A673 (cell line): ENCODE measurements at regions not wholly inside any gene's neighbourhood (a gene's known extent, or its start where the extent isn't known, plus 50 kb on each side); places are given as distances from the start of the nearest gene placed in this dataset.

Experiments
- BruUV-seq: library from RNA; stranded (reverse); fragments of 400-500 nt; replicated peaks from 2 replicates; lab custom pipeline; 2021; lab: Mats Ljungman, UMichigan
- CTCF ChIA-PET: fragments of 300-600 bp; sonication (Branson Sonifier 250); formaldehyde crosslinking; loops from one replicate; lab custom pipeline; 2022; ENCODE audit warnings: antibody characterized with exemption; lab: Charles Lee
- POLR2A ChIA-PET: fragments of 300-600 bp; sonication (Branson Sonifier 250); formaldehyde crosslinking; loops from one replicate; lab custom pipeline; 2022; ENCODE audit warnings: antibody characterized with exemption; ENCODE audit not compliant: low non-redundant PET; lab: Charles Lee
- DNase-seq: peaks from one replicate; pipeline ENCODE4 v3.0.0-alpha.2; 2015; ENCODE audit warnings: low spot score
- H3K27ac ChIP-seq: fragments of 200-600 bp; sonication (generic); 2 replicates; pipeline ENCODE4 v1.5.1; 2016; ENCODE audit warnings: mixed run types, low read depth, mild to moderate bottlenecking, mixed read lengths, antibody characterized with exemption, low read length; ENCODE audit not compliant: poor library complexity, severe bottlenecking
- H3K27me3 ChIP-seq: fragments of 200-600 bp; sonication (generic); replicated peaks from 2 replicates; pipeline ENCODE4 v1.6.1; 2017; ENCODE audit warnings: mixed run types, low read depth, mild to moderate bottlenecking, mixed read lengths, antibody characterized with exemption, low read length; ENCODE audit not compliant: insufficient read depth, poor library complexity
- H3K36me3 ChIP-seq: fragments of 200-600 bp; sonication (generic); 2 replicates; pipeline ENCODE4 v1.6.1; 2016; ENCODE audit warnings: mixed run types, mild to moderate bottlenecking, mixed read lengths, antibody characterized with exemption, low read length; ENCODE audit not compliant: insufficient read depth, poor library complexity, severe bottlenecking
- H3K4me1 ChIP-seq: fragments of 200-600 bp; sonication (generic); 2 replicates; pipeline ENCODE4 v1.6.1; 2017; ENCODE audit warnings: mixed run types, mild to moderate bottlenecking, mixed read lengths, antibody characterized with exemption, low read length; ENCODE audit not compliant: insufficient read depth, poor library complexity, severe bottlenecking
- H3K4me3 ChIP-seq: fragments of 200-600 bp; sonication (generic); 2 replicates; pipeline ENCODE4 v1.5.1; 2016; ENCODE audit warnings: low read depth, mixed run types, mild to moderate bottlenecking, mixed read lengths, low read length; ENCODE audit not compliant: poor library complexity, severe bottlenecking
- H3K9me3 ChIP-seq: fragments of 200-600 bp; sonication (generic); 2 replicates; pipeline ENCODE4 v1.6.1; 2016; ENCODE audit warnings: mixed run types, low read depth, mild to moderate bottlenecking, mixed read lengths, antibody characterized with exemption, low read length; ENCODE audit not compliant: poor library complexity, severe bottlenecking
- EZH2 ChIP-seq: fragments of 200-600 bp; sonication (generic); IDR thresholded peaks from 2 replicates; pipeline ENCODE4 v1.6.1; 2017; ENCODE audit warnings: borderline replicate concordance, low read depth, mild to moderate bottlenecking, mixed read lengths, antibody characterized with exemption, low read length; ENCODE audit not compliant: poor library complexity, severe bottlenecking
- intact Hi-C: fragments of 100-400 bp; cut with micrococcal nuclease; formaldehyde crosslinking; loops from one replicate; pipeline ENCODE4 v1.10.0; 2022; ENCODE audit not compliant: unreplicated experiment
- TF ChIP-seq, protein P1 (sequence below): fragments of 300-800, 200-600 bp; sonication (generic); conservative IDR thresholded peaks from 2 replicates; pipeline ENCODE4 v1.5.1; 2017; ENCODE audit warnings: low read depth, mild to moderate bottlenecking, antibody characterized with exemption, low read length, moderate library complexity, mixed read lengths

- intact Hi-C loops: no loop called here
- Histone ChIP-seq H3K9me3 (no peaks in the 10 kb centered on the region), H3K4me1 (peaks cover 24% of the 10 kb centered on the region), H3K36me3 (no peaks in the 10 kb centered on the region), H3K4me3 (no peak overlapping the region), H3K27me3 (no peaks in the 10 kb centered on the region), H3K27ac (no peak overlapping the region)
- no peak for TF ChIP-seq EZH2
- TF ChIP-seq, protein P1, sequence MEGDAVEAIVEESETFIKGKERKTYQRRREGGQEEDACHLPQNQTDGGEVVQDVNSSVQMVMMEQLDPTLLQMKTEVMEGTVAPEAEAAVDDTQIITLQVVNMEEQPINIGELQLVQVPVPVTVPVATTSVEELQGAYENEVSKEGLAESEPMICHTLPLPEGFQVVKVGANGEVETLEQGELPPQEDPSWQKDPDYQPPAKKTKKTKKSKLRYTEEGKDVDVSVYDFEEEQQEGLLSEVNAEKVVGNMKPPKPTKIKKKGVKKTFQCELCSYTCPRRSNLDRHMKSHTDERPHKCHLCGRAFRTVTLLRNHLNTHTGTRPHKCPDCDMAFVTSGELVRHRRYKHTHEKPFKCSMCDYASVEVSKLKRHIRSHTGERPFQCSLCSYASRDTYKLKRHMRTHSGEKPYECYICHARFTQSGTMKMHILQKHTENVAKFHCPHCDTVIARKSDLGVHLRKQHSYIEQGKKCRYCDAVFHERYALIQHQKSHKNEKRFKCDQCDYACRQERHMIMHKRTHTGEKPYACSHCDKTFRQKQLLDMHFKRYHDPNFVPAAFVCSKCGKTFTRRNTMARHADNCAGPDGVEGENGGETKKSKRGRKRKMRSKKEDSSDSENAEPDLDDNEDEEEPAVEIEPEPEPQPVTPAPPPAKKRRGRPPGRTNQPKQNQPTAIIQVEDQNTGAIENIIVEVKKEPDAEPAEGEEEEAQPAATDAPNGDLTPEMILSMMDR: no peak
- DNase-seq: no peak
- BruUV-seq: no TSS peak
- CTCF ChIA-PET: no interaction called here
- POLR2A ChIA-PET: no interaction called here
Measured at GRCh38 chrX:109842611-109843010, 109.6 kb upstream of the ACSL4 start.

DNA sequence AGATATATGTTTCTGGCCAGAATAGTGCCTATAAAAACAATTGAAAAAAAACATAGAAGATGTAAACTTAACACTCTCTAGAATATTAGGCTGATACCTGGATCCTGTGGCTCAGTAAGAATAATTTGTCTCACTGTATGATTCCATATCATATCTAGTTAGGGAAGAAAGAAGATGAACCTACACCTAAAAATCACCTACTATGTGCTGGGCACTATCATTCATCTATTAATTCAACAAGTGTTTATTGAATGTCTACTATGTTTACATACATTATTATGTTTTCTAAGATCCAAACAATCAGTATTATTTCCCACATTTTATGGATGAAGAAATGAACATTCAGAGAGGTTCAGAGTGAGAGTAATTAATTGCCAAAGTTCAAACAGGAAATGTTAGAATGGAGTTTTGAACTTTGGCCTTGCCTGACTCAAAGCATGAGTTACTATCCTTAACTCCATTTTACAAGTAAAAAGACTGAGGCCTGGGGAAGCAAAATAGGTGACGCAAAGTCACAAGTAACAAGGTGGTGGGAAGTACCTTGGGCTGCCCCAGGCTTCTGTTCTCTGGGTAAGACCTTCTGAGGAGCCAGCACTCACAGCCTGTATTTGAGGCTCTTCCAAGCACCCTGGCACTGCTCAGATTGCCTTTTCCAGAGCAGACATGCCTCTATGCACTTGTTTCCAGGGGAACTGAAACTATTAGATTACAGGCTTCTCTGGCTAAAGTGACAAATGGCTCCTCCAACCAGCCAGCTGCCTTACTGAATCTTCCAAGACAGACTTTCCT is 111.1 kb upstream of the ACSL4 start:
- POLR2A ChIA-PET: no interaction called here

DNA sequence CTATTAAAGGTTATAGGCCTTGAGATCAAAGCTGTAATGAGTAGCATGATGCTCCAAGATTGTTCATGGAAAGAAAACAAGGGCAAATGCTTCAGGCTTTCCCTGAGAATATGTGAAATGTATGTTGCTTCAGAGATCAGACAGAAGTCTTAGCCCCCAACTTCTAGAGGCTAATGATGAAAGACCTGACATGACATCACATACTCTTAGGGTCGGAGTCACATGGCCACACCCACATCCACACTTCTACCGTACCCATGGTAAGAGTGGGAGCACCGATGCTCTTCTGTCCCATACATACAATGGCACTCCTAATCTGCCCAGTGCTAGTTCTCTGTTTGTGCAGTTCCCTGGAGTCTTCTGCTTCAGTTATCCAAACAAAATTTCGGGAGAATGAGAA is 111.9 kb upstream of the ACSL4 start:
- Histone ChIP-seq H3K27ac (no peak overlapping the region), H3K4me1 (peaks cover 36% of the 10 kb centered on the region), H3K9me3 (no peaks in the 10 kb centered on the region), H3K4me3 (no peak overlapping the region), H3K27me3 (no peaks in the 10 kb centered on the region), H3K36me3 (no peaks in the 10 kb centered on the region)
- TF ChIP-seq EZH2: no peak
- TF ChIP-seq, protein P1: no peak
- CTCF ChIA-PET: interaction anchor here (2.1 kb wide), 1 partner anchor 12 kb away, joined by 5 read pairs; no protein-coding TSS in a partner anchor
- DNase-seq: no peak
- no TSS peak for BruUV-seq
- POLR2A ChIA-PET: no interaction called here
- intact Hi-C loops: no loop called here

More for the DNA sequence above, 111.1 kb upstream of the ACSL4 start:
- no peaks in the 10 kb centered on the region for H3K36me3 ChIP-seq
- CTCF ChIA-PET: no interaction called here
- no peak overlapping the region for H3K4me3 ChIP-seq
- H3K4me1 ChIP-seq: peaks cover 38% of the 10 kb centered on the region
- no peaks in the 10 kb centered on the region for H3K9me3 ChIP-seq
- TF ChIP-seq, protein P1: no peak
- no peak for TF ChIP-seq EZH2
- H3K27me3 ChIP-seq: no peaks in the 10 kb centered on the region
- intact Hi-C loops: no loop called here
- no peak for DNase-seq
- H3K27ac ChIP-seq: no peak overlapping the region
- no TSS peak for BruUV-seq
